OCI-LY3 (cell line): ENCODE measurements at regions not wholly inside any gene's neighbourhood (a gene's known extent, or its start where the extent isn't known, plus 50 kb on each side); places are given as distances from the start of the nearest gene placed in this dataset.

Experiments used
- CTCF ChIP-seq: fragments of 200-600, 300-600 bp; sonication (generic); IDR thresholded peaks from 2 replicates; pipeline ENCODE4 v1.5.1; 2014; ENCODE audit warnings: antibody characterized with exemption, low read length, low read depth
- EZH2phosphoT487 ChIP-seq: fragments of 200-600 bp; shearing (Covaris generic); IDR thresholded peaks from 2 replicates; pipeline ENCODE4 v1.6.1; 2018; ENCODE audit warnings: antibody characterized with exemption, mixed run types, low read depth

- TF ChIP-seq CTCF (no peak), EZH2phosphoT487 (no peak)
Observed at GRCh38 chr11:8777907-8778767, 95.5 kb downstream of the RPL27A start.
